ENCODE measurements at regions not wholly inside any gene's neighbourhood (a gene's known extent, or its start where the extent isn't known, plus 50 kb on each side); places are given as distances from the start of the nearest gene placed in this dataset.

- TF ChIP-seq POLR2A (IDR thresholded peaks at IDR 0.05) (no peak), CTCF (IDR thresholded peaks at IDR 0.05 in 4 of 5, conservative IDR thresholded peaks at IDR 0.05 in 1 of 5) (no peak)
- ATAC-seq = no peak
Measured at GRCh38 chr1:199287206-199287605, 648.4 kb downstream of the PTPRC start.

GRCh38 chr1:199287647-199288046, 648.8 kb downstream of the PTPRC start:
- ATAC-seq = no peak
- Histone ChIP-seq H3K36me3 (no peaks in the 10 kb centered on the region), H3K4me3 (no peak overlapping the region), H3K27me3 (no peaks in the 10 kb centered on the region), H3K4me1 (no peaks in the 10 kb centered on the region), H3K27ac (no peak overlapping the region), H3K9me3 (no peaks in the 10 kb centered on the region)
- no peak for TF ChIP-seq POLR2A (IDR thresholded peaks at IDR 0.05)
- no peak for TF ChIP-seq CTCF (IDR thresholded peaks at IDR 0.05 in 4 of 5, conservative IDR thresholded peaks at IDR 0.05 in 1 of 5)
- intact Hi-C loops (cut with DNase I; ENCODE audit: low total_unique reads) (no loop called here), in situ Hi-C loops (cut with MboI; ENCODE audit: low sequenced_read_pairs in 4 of 4) (no loop called here)
- no peak for DNase-seq

More at GRCh38 chr1:199287206-199287605, 648.4 kb downstream of the PTPRC start:
- in situ Hi-C loops (cut with MboI; ENCODE audit: low sequenced_read_pairs in 4 of 4) (no loop called here), intact Hi-C loops (cut with DNase I; ENCODE audit: low total_unique reads) (no loop called here)
- H3K4me3 ChIP-seq = no peak overlapping the region
- no peaks in the 10 kb centered on the region for H3K36me3 ChIP-seq
- no peaks in the 10 kb centered on the region for H3K4me1 ChIP-seq
- no peaks in the 10 kb centered on the region for H3K9me3 ChIP-seq
- no peak for DNase-seq
- no peak overlapping the region for H3K27ac ChIP-seq
- H3K27me3 ChIP-seq = no peaks in the 10 kb centered on the region

GRCh38 chr1:199290186-199290585, 651.3 kb downstream of the PTPRC start:
- ATAC-seq = no peak
- TF ChIP-seq CTCF (IDR thresholded peaks at IDR 0.05 in 4 of 5, conservative IDR thresholded peaks at IDR 0.05 in 1 of 5) = no peak
- TF ChIP-seq POLR2A (IDR thresholded peaks at IDR 0.05) = no peak
- no peak overlapping the region for H3K4me3 ChIP-seq
- no peak overlapping the region for H3K27ac ChIP-seq
- no peaks in the 10 kb centered on the region for H3K9me3 ChIP-seq
- no peaks in the 10 kb centered on the region for H3K4me1 ChIP-seq
- H3K27me3 ChIP-seq = no peaks in the 10 kb centered on the region
- intact Hi-C loops (cut with DNase I; ENCODE audit: low total_unique reads) (no loop called here), in situ Hi-C loops (cut with MboI; ENCODE audit: low sequenced_read_pairs in 4 of 4) (no loop called here)
- no peaks in the 10 kb centered on the region for H3K36me3 ChIP-seq
- DNase-seq = no peak

- in situ Hi-C loops (cut with MboI; ENCODE audit: low sequenced_read_pairs in 4 of 4) (no loop called here), intact Hi-C loops (cut with DNase I; ENCODE audit: low total_unique reads) (no loop called here)
- no peak overlapping the region for H3K4me3 ChIP-seq
- H3K4me1 ChIP-seq = no peaks in the 10 kb centered on the region
- H3K27me3 ChIP-seq = no peaks in the 10 kb centered on the region
- ATAC-seq (no peak), DNase-seq (no peak)
- no peaks in the 10 kb centered on the region for H3K9me3 ChIP-seq
- no peaks in the 10 kb centered on the region for H3K36me3 ChIP-seq
- no peak for TF ChIP-seq POLR2A (IDR thresholded peaks at IDR 0.05)
- no peak for TF ChIP-seq CTCF (IDR thresholded peaks at IDR 0.05 in 4 of 5, conservative IDR thresholded peaks at IDR 0.05 in 1 of 5)
- no peak overlapping the region for H3K27ac ChIP-seq
Measured at GRCh38 chr1:199291022-199291740, 652.3 kb downstream of the PTPRC start.

GRCh38 chr1:199292896-199293295, 654.1 kb downstream of the PTPRC start:
- ATAC-seq (no peak), DNase-seq (no peak)
- TF ChIP-seq CTCF (IDR thresholded peaks at IDR 0.05 in 4 of 5, conservative IDR thresholded peaks at IDR 0.05 in 1 of 5) (no peak), POLR2A (IDR thresholded peaks at IDR 0.05) (no peak)
- H3K27ac ChIP-seq = no peak overlapping the region
- intact Hi-C loops (cut with DNase I; ENCODE audit: low total_unique reads) = no loop called here
- no peak overlapping the region for H3K4me3 ChIP-seq
- in situ Hi-C loops (cut with MboI; ENCODE audit: low sequenced_read_pairs in 4 of 4) = no loop called here
- no peaks in the 10 kb centered on the region for H3K4me1 ChIP-seq
- no peaks in the 10 kb centered on the region for H3K36me3 ChIP-seq
- no peaks in the 10 kb centered on the region for H3K9me3 ChIP-seq
- no peaks in the 10 kb centered on the region for H3K27me3 ChIP-seq

Data from gastrocnemius medialis (tissue), 4 donors.